IMR-90 (cell line): ENCODE measurements at regions not wholly inside any gene's neighbourhood (a gene's known extent, or its start where the extent isn't known, plus 50 kb on each side); places are given as distances from the start of the nearest gene placed in this dataset.

Experiments
- ATAC-seq: fragments of 200-7000 bp; cut with Tn5 transposase; 2 replicates; pipeline ENCODE4 v1.9.1; 2020; ENCODE audit warnings: low read depth, mild to moderate bottlenecking, moderate library complexity
- BruUV-seq: library from RNA; stranded (reverse); fragments of 400-500 nt; replicated peaks from 2 replicates; lab custom pipeline; 2021; lab: Mats Ljungman, UMichigan
- CTCF ChIA-PET: fragments of 300-600 bp; formaldehyde crosslinking; extraction: SDS; loops from one replicate; lab custom pipeline; 2021; ENCODE audit warnings: antibody characterized with exemption; lab: Yijun Ruan, JAX
- POLR2A ChIA-PET: fragments of 300-600 bp; sonication (Branson Sonifier 250); formaldehyde crosslinking; loops from one replicate; lab custom pipeline; 2022; ENCODE audit warnings: antibody characterized with exemption; ENCODE audit not compliant: unreplicated experiment; lab: Charles Lee
- DNase-seq: peaks from one replicate; pipeline ENCODE4 v3.0.0; 2013
- H2AFZ ChIP-seq: replicated peaks from 2 replicates; pipeline ENCODE3; 2013; ENCODE audit warnings: low read length, mild to moderate bottlenecking; ENCODE audit not compliant: poor library complexity
- H2AK5ac ChIP-seq: 2 replicates; pipeline ENCODE4 v1.6.1; 2013; ENCODE audit warnings: low read depth, low read length, inconsistent platforms
- H2AK9ac ChIP-seq: replicated peaks from 2 replicates; pipeline ENCODE3; 2013; ENCODE audit warnings: mild to moderate bottlenecking, low read depth, low read length, moderate library complexity; ENCODE audit not compliant: poor library complexity
- H2BK120ac ChIP-seq: 2 replicates; pipeline ENCODE4 v1.6.1; 2013; ENCODE audit warnings: low read depth, low read length, inconsistent platforms
- H2BK15ac ChIP-seq: 3 replicates; pipeline ENCODE4 v1.6.1; 2013; ENCODE audit warnings: low read depth, low read length, inconsistent platforms
- H2BK20ac ChIP-seq: 2 replicates; pipeline ENCODE4 v1.6.1; 2013; ENCODE audit warnings: low read depth, mild to moderate bottlenecking, inconsistent platforms, low read length, moderate library complexity
- H2BK5ac ChIP-seq: 2 replicates; pipeline ENCODE4 v1.6.1; 2013; ENCODE audit warnings: mild to moderate bottlenecking, low read depth, low read length, inconsistent platforms; ENCODE audit not compliant: poor library complexity, severe bottlenecking
- H3K14ac ChIP-seq: replicated peaks from 2 replicates; pipeline ENCODE4 v1.6.1; 2013; ENCODE audit warnings: low read depth, low read length, inconsistent platforms
- H3K18ac ChIP-seq: 2 replicates; pipeline ENCODE4 v1.6.1; 2013; ENCODE audit warnings: low read depth, low read length, control low read depth
- H3K23ac ChIP-seq: 2 replicates; pipeline ENCODE4 v1.6.1; 2013; ENCODE audit warnings: low read depth, low read length, inconsistent platforms
- H3K27ac ChIP-seq: 2 replicates; pipeline ENCODE4 v1.5.1; 2013; ENCODE audit warnings: mild to moderate bottlenecking, control low read depth, low read length; ENCODE audit not compliant: insufficient read depth
- H3K27me3 ChIP-seq: 2 replicates; pipeline ENCODE4 v1.6.1; 2013; ENCODE audit warnings: low read length; ENCODE audit not compliant: control insufficient read depth, insufficient read depth
- H3K36me3 ChIP-seq: 2 replicates; pipeline ENCODE4 v1.6.1; 2013; ENCODE audit warnings: low read length, mixed read lengths; ENCODE audit not compliant: control insufficient read depth, insufficient read depth
- H3K4ac ChIP-seq: 2 replicates; pipeline ENCODE4 v1.6.1; 2013; ENCODE audit warnings: low read depth, low read length, inconsistent platforms
- H3K4me1 ChIP-seq: 2 replicates; pipeline ENCODE4 v1.6.1; 2013; ENCODE audit warnings: low read length, mixed read lengths; ENCODE audit not compliant: control insufficient read depth, insufficient read depth
- H3K4me2 ChIP-seq: 2 replicates; pipeline ENCODE4 v1.6.1; 2013; ENCODE audit warnings: low read depth, mild to moderate bottlenecking, control low read depth, low read length, moderate library complexity
- H3K4me3 ChIP-seq: 2 replicates; pipeline ENCODE4 v1.5.1; 2013; ENCODE audit warnings: low read depth, mild to moderate bottlenecking, control low read depth, low read length, moderate library complexity; ENCODE audit not compliant: insufficient read depth
- H3K56ac ChIP-seq: 2 replicates; pipeline ENCODE4 v1.6.1; 2013; ENCODE audit warnings: low read length, inconsistent platforms; ENCODE audit not compliant: insufficient read depth; ENCODE audit errors: extremely low read depth
- H3K79me1 ChIP-seq, 2 experiments: 2 replicates each; pipeline ENCODE4 v1.6.1; 2013; ENCODE audit warnings: low read length in 2 of 2, inconsistent platforms in 1 of 2, low read depth in 1 of 2
- H3K9ac ChIP-seq: 2 replicates; pipeline ENCODE4 v1.6.1; 2013; ENCODE audit warnings: low read depth, low read length, control low read depth
- H3K9me1 ChIP-seq: 2 replicates; pipeline ENCODE4 v1.6.1; 2013; ENCODE audit warnings: low read length, inconsistent platforms; ENCODE audit not compliant: insufficient read depth
- H3K9me3 ChIP-seq: 2 replicates; pipeline ENCODE4 v1.6.1; 2013; ENCODE audit warnings: low read length; ENCODE audit not compliant: control insufficient read depth, insufficient read depth
- H4K20me1 ChIP-seq: 2 replicates; pipeline ENCODE4 v1.6.1; 2013; ENCODE audit warnings: low read length, inconsistent platforms; ENCODE audit not compliant: insufficient read depth
- H4K5ac ChIP-seq: 2 replicates; pipeline ENCODE4 v1.6.1; 2013; ENCODE audit warnings: mild to moderate bottlenecking, low read depth, low read length, control low read depth
- H4K8ac ChIP-seq, 2 experiments: 2 replicates each; pipeline ENCODE4 v1.6.1; 2013; ENCODE audit warnings: low read depth in 2 of 2, low read length in 2 of 2, control low read depth in 1 of 2, inconsistent platforms in 1 of 2
- H4K91ac ChIP-seq: 2 replicates; pipeline ENCODE4 v1.6.1; 2013; ENCODE audit warnings: low read depth, low read length, inconsistent platforms; ENCODE audit not compliant: insufficient read depth
- WGBS, 2 experiments: methylation state at CpG; one replicate each; pipeline versions ENCODE4 v1.1.5 to v1.1.7; 2013; ENCODE audit warnings: missing lambda C conversion rate in 2 of 2; ENCODE audit not compliant: insufficient read length in 1 of 2; ENCODE audit errors: extremely low coverage in 2 of 2; 5-methylcytosine and 5-hydroxymethylcytosine counted together
- dilution Hi-C: fragments of 300-500 bp; cut with HindIII; formaldehyde crosslinking; loops from one replicate; pipeline ENCODE4 v1.14.3; 2018; ENCODE audit warnings: low sequenced_read_pairs; ENCODE audit not compliant: unreplicated experiment
- in situ Hi-C: fragments of 300-500 bp; cut with MboI; formaldehyde crosslinking; loops from 3 replicates; pipeline ENCODE4 v1.14.3; 2019; ENCODE audit warnings: low sequenced_read_pairs, inconsistent platforms, mixed read lengths
- intact Hi-C: fragments of 100-400 bp; cut with micrococcal nuclease; formaldehyde crosslinking; loops from 2 replicates; pipeline ENCODE4 v1.10.0; 2022
- TF ChIP-seq, protein P1 (sequence below): conservative IDR thresholded peaks from 2 replicates; pipeline ENCODE4 v1.5.1; 2012; ENCODE audit warnings: mild to moderate bottlenecking, low read depth, low read length, improper control_type of control experiment

DNA sequence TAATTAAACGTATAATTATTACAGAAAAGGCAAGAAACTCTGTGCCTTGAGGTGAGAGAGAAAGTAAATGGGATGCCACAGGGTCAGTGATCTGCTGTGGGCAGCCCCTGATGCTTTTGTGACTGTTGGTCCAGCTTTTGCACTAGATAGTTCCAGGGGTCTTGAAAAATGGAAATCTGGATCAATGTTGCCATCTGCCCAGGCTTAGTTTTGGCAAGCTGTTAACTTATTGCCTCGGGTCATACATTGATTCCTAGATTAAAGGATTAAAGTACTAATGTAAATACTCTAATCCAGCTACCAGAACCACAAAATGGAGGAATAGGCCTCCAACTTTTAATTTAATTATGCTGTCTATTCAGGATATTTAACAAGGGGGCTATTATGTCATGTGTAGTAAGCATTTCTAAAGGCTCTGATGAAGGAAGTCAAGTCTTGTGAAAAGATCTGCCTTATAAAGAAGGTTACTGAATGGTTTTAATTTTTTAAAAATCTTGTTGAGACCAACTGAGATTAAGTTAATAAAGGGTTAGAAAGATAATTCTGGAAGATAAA is 376.0 kb upstream of the HS3ST5 start:
- no peak overlapping the region for H2AFZ ChIP-seq
- H3K9me1 ChIP-seq, result no peaks in the 10 kb centered on the region
- in situ Hi-C loops (no loop called here), intact Hi-C loops (no loop called here), dilution Hi-C loops (no loop called here)
- H3K4ac ChIP-seq, result no peak overlapping the region
- TF ChIP-seq, protein P1, sequence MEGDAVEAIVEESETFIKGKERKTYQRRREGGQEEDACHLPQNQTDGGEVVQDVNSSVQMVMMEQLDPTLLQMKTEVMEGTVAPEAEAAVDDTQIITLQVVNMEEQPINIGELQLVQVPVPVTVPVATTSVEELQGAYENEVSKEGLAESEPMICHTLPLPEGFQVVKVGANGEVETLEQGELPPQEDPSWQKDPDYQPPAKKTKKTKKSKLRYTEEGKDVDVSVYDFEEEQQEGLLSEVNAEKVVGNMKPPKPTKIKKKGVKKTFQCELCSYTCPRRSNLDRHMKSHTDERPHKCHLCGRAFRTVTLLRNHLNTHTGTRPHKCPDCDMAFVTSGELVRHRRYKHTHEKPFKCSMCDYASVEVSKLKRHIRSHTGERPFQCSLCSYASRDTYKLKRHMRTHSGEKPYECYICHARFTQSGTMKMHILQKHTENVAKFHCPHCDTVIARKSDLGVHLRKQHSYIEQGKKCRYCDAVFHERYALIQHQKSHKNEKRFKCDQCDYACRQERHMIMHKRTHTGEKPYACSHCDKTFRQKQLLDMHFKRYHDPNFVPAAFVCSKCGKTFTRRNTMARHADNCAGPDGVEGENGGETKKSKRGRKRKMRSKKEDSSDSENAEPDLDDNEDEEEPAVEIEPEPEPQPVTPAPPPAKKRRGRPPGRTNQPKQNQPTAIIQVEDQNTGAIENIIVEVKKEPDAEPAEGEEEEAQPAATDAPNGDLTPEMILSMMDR, result no peak
- H2BK120ac ChIP-seq, result no peak overlapping the region
- no peak overlapping the region for H3K4me2 ChIP-seq
- H2BK5ac ChIP-seq, result no peak overlapping the region
- DNase-seq (no peak), ATAC-seq (no peak)
- H4K5ac ChIP-seq, result no peak overlapping the region
- no peaks in the 10 kb centered on the region; the same call in 1 of the 2 replicates for H3K9me3 ChIP-seq
- H3K23ac ChIP-seq, result no peak overlapping the region
- H3K56ac ChIP-seq, result no peak overlapping the region
- H3K9ac ChIP-seq, result no peak overlapping the region
- CTCF ChIA-PET, result interaction anchor here (0.6 to 0.7 kb wide), 3 partner anchors 385 to 1204 kb away, joined by 3 to 4 read pairs (median 4); no protein-coding TSS in a partner anchor
- no peaks in the 10 kb centered on the region for H3K79me1 ChIP-seq
- H3K18ac ChIP-seq, result no peak overlapping the region
- no peak overlapping the region for H3K27ac ChIP-seq
- H4K91ac ChIP-seq, result no peak overlapping the region
- BruUV-seq, result no TSS peak
- H3K4me1 ChIP-seq, result no peaks in the 10 kb centered on the region
- no CpG with 5 or more reads among the region's 2 CpGs for WGBS, 2 experiments
- POLR2A ChIA-PET, result no interaction called here
- H3K27me3 ChIP-seq, result no peaks in the 10 kb centered on the region
- H2AK9ac ChIP-seq, result no peak overlapping the region
- no peaks in the 10 kb centered on the region for H4K20me1 ChIP-seq
- no peak overlapping the region for H3K14ac ChIP-seq
- H2AK5ac ChIP-seq, result no peak overlapping the region
- H2BK15ac ChIP-seq, result no peak overlapping the region
- no peaks in the 10 kb centered on the region for H3K36me3 ChIP-seq
- no peak overlapping the region for H4K8ac ChIP-seq
- H2BK20ac ChIP-seq, result no peak overlapping the region
- no peak overlapping the region for H3K4me3 ChIP-seq
